SU-DHL-6 (cell line): ENCODE measurements at regions not wholly inside any gene's neighbourhood (a gene's known extent, or its start where the extent isn't known, plus 50 kb on each side); places are given as distances from the start of the nearest gene placed in this dataset.

Experiments
- CTCF ChIP-seq: fragments of 200-600 bp; sonication (generic); IDR thresholded peaks from one replicate; pipeline ENCODE4 v1.5.1; 2017; ENCODE audit warnings: antibody characterized with exemption, mild to moderate bottlenecking, low read length, moderate library complexity; ENCODE audit not compliant: insufficient read depth, poor library complexity, severe bottlenecking
- EZH2phosphoT487 ChIP-seq: fragments of 200-600 bp; sonication (generic), shearing (Covaris generic); conservative IDR thresholded peaks from 2 replicates; pipeline ENCODE4 v1.6.1; 2018; ENCODE audit warnings: mild to moderate bottlenecking, antibody characterized with exemption, low read length, moderate library complexity, mixed read lengths

- TF ChIP-seq CTCF (no peak), EZH2phosphoT487 (no peak)
Measured at GRCh38 chr11:72522186-72522585, 87.9 kb upstream of the CLPB start.
